DND-41 (cell line): ENCODE measurements at regions not wholly inside any gene's neighbourhood (a gene's known extent, or its start where the extent isn't known, plus 50 kb on each side); places are given as distances from the start of the nearest gene placed in this dataset.

Experiments used
- EZH2 ChIP-seq: IDR thresholded peaks from 3 replicates; pipeline ENCODE4 v1.6.1; 2012; ENCODE audit warnings: borderline replicate concordance, low read depth, mild to moderate bottlenecking, moderate library complexity, low read length, inconsistent platforms; ENCODE audit not compliant: severe bottlenecking
- TF ChIP-seq, protein P1 (sequence below): IDR thresholded peaks from 2 replicates; pipeline ENCODE4 v1.5.1; 2012; ENCODE audit warnings: borderline replicate concordance, low read length, moderate library complexity, mild to moderate bottlenecking; ENCODE audit not compliant: poor library complexity, severe bottlenecking; ENCODE audit errors: extremely low read depth

DNA sequence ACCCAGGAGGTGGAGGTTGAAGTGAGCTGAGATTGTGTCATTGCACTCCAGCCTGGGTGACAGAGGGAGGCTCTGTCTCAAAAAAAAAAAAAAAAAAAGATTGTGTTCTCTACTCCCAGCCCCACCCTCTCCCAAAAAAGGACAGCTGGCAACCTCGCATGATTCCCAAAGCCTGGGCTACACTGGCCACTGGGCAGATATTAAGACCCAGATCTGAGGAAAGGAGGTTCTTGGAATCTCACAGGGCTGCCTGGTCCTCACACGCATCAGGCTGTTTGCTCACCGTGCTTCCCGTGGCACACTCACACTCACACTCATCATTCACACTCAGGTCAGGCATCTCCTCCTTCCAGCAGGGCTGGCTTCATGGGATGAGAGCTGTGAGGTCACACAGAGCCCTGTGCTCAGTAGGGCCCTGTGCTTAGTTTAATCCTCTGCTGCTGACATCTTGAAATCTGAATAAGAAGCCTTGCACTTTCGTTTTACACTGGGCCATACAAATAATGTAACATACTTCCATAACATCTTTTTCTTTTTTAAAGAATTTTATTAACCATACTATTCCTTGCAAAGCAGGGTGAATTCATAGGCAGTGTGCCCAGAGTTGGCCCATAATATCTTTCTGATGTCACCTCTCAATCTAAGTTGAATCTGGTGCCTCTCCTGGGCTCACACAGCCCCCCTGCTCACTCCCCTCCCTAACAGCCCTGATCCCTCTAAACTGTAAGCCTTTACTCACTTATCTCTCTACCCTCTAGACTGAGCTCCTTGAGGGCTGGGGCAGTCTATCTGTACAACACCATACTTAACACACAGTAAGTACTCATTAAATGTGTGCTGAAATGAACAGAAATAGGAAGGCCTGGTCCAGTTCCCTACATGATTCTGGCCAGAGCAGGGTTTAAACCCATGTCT is 50.2 kb upstream of the C15orf39 start:
- no peak for TF ChIP-seq EZH2
- TF ChIP-seq, protein P1, sequence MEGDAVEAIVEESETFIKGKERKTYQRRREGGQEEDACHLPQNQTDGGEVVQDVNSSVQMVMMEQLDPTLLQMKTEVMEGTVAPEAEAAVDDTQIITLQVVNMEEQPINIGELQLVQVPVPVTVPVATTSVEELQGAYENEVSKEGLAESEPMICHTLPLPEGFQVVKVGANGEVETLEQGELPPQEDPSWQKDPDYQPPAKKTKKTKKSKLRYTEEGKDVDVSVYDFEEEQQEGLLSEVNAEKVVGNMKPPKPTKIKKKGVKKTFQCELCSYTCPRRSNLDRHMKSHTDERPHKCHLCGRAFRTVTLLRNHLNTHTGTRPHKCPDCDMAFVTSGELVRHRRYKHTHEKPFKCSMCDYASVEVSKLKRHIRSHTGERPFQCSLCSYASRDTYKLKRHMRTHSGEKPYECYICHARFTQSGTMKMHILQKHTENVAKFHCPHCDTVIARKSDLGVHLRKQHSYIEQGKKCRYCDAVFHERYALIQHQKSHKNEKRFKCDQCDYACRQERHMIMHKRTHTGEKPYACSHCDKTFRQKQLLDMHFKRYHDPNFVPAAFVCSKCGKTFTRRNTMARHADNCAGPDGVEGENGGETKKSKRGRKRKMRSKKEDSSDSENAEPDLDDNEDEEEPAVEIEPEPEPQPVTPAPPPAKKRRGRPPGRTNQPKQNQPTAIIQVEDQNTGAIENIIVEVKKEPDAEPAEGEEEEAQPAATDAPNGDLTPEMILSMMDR, result no peak
